SK-N-MC (cell line): ENCODE measurements at regions not wholly inside any gene's neighbourhood (a gene's known extent, or its start where the extent isn't known, plus 50 kb on each side); places are given as distances from the start of the nearest gene placed in this dataset.

Experiments used
- DNase-seq: peaks from one replicate; pipeline ENCODE4 v3.0.0-alpha.2; 2011; ENCODE audit warnings: low read depth, low spot score
- H3K27ac ChIP-seq: fragments of 200-600 bp; sonication (generic); 2 replicates; pipeline ENCODE4 v1.5.1; 2016; ENCODE audit warnings: mixed run types
- H3K36me3 ChIP-seq: fragments of 200-600 bp; sonication (generic); 2 replicates; pipeline ENCODE4 v1.6.1; 2017; ENCODE audit warnings: antibody characterized with exemption, low read length, mixed read lengths; ENCODE audit not compliant: insufficient read depth
- H3K4me3 ChIP-seq: fragments of 200-600 bp; sonication (generic); 2 replicates; pipeline ENCODE4 v1.5.1; 2016
- H3K9ac ChIP-seq: fragments of 200-600 bp; sonication (generic); 2 replicates; pipeline ENCODE4 v1.8.0; 2017; ENCODE audit warnings: mixed run types, mixed read lengths; ENCODE audit not compliant: insufficient read length
- H3K9me3 ChIP-seq: fragments of 200-600 bp; sonication (generic); 2 replicates; pipeline ENCODE4 v1.6.1; 2017; ENCODE audit warnings: low read depth, mild to moderate bottlenecking, antibody characterized with exemption, low read length, moderate library complexity, mixed read lengths
- EZH2 ChIP-seq: fragments of 200-600 bp; sonication (generic); IDR thresholded peaks from one replicate; pipeline ENCODE4 v1.6.1; 2017; ENCODE audit warnings: antibody characterized with exemption
- FOXP2 ChIP-seq: optimal IDR thresholded peaks from 2 replicates; pipeline ENCODE3; 2011; ENCODE audit warnings: mild to moderate bottlenecking, moderate library complexity; ENCODE audit not compliant: insufficient read depth; ENCODE audit errors: extremely low read length, control extremely low read depth
- POLR2AphosphoS5 ChIP-seq: IDR thresholded peaks from 2 replicates; pipeline ENCODE4 v1.6.1; 2012; ENCODE audit warnings: mild to moderate bottlenecking, low read depth, low read length, borderline replicate concordance

- Histone ChIP-seq H3K9ac (no peak overlapping the region), H3K4me3 (no peak overlapping the region), H3K36me3 (no peaks in the 10 kb centered on the region), H3K27ac (no peak overlapping the region), H3K9me3 (no peaks in the 10 kb centered on the region)
- no peak for DNase-seq
- TF ChIP-seq POLR2AphosphoS5 (no peak), EZH2 (no peak), FOXP2 (no peak)
These were observed 94.6 kb downstream of the FOXA2 start for GRCh38 chr20:22489626-22490286.

GRCh38 chr20:22480336-22480735, 104.0 kb downstream of the FOXA2 start:
- no peak for DNase-seq
- H3K27ac ChIP-seq, result no peak overlapping the region
- TF ChIP-seq POLR2AphosphoS5 (no peak), FOXP2 (no peak), EZH2 (no peak)

GRCh38 chr20:22475662-22476061, 108.7 kb downstream of the FOXA2 start:
- Histone ChIP-seq H3K36me3 (no peaks in the 10 kb centered on the region), H3K4me3 (no peak overlapping the region), H3K27ac (no peak overlapping the region), H3K9ac (no peak overlapping the region), H3K9me3 (no peaks in the 10 kb centered on the region)
- DNase-seq, result no peak
- TF ChIP-seq POLR2AphosphoS5, result no peak
- no peak for TF ChIP-seq FOXP2
- TF ChIP-seq EZH2, result no peak

More at GRCh38 chr20:22480336-22480735, 104.0 kb downstream of the FOXA2 start:
- Histone ChIP-seq H3K36me3 (no peaks in the 10 kb centered on the region), H3K9ac (no peak overlapping the region), H3K4me3 (no peak overlapping the region), H3K9me3 (no peaks in the 10 kb centered on the region)

GRCh38 chr20:22474224-22474623, 110.1 kb downstream of the FOXA2 start:
- no peaks in the 10 kb centered on the region for H3K36me3 ChIP-seq
- TF ChIP-seq FOXP2 (no peak), EZH2 (no peak), POLR2AphosphoS5 (no peak)
- no peak overlapping the region for H3K9ac ChIP-seq
- H3K9me3 ChIP-seq, result no peaks in the 10 kb centered on the region
- no peak for DNase-seq
- no peak overlapping the region for H3K4me3 ChIP-seq
- H3K27ac ChIP-seq, result no peak overlapping the region

- Histone ChIP-seq H3K36me3 (no peaks in the 10 kb centered on the region), H3K4me3 (no peak overlapping the region), H3K9ac (no peak overlapping the region), H3K27ac (no peak overlapping the region), H3K9me3 (no peaks in the 10 kb centered on the region)
- TF ChIP-seq FOXP2, result no peak
- no peak for DNase-seq
These were observed 111.1 kb downstream of the FOXA2 start for GRCh38 chr20:22473293-22473692.

GRCh38 chr20:22472447-22473100, 111.8 kb downstream of the FOXA2 start:
- H3K9ac ChIP-seq, result no peak overlapping the region
- TF ChIP-seq EZH2 (no peak), FOXP2 (no peak), POLR2AphosphoS5 (no peak)
- no peak overlapping the region for H3K4me3 ChIP-seq
- H3K36me3 ChIP-seq, result no peaks in the 10 kb centered on the region
- no peak overlapping the region for H3K27ac ChIP-seq
- no peak for DNase-seq
- H3K9me3 ChIP-seq, result no peaks in the 10 kb centered on the region

- no peaks in the 10 kb centered on the region for H3K36me3 ChIP-seq
- no peak overlapping the region for H3K4me3 ChIP-seq
- TF ChIP-seq POLR2AphosphoS5 (no peak), FOXP2 (no peak), EZH2 (no peak)
- DNase-seq, result no peak
- H3K9me3 ChIP-seq, result no peaks in the 10 kb centered on the region
- H3K9ac ChIP-seq, result no peak overlapping the region
- H3K27ac ChIP-seq, result no peak overlapping the region
These were observed 113.1 kb downstream of the FOXA2 start for GRCh38 chr20:22471156-22471836.

GRCh38 chr20:22470620-22471026, 113.7 kb downstream of the FOXA2 start:
- Histone ChIP-seq H3K9me3 (no peaks in the 10 kb centered on the region), H3K9ac (no peak overlapping the region), H3K36me3 (no peaks in the 10 kb centered on the region), H3K4me3 (no peak overlapping the region), H3K27ac (no peak overlapping the region)
- no peak for DNase-seq
- TF ChIP-seq EZH2 (no peak), FOXP2 (no peak), POLR2AphosphoS5 (no peak)

- no peak overlapping the region for H3K4me3 ChIP-seq
- no peaks in the 10 kb centered on the region for H3K36me3 ChIP-seq
- no peaks in the 10 kb centered on the region for H3K9me3 ChIP-seq
- DNase-seq, result no peak
- TF ChIP-seq FOXP2 (no peak), POLR2AphosphoS5 (no peak), EZH2 (no peak)
- H3K9ac ChIP-seq, result no peak overlapping the region
- no peak overlapping the region for H3K27ac ChIP-seq
These were observed 117.8 kb downstream of the FOXA2 start for GRCh38 chr20:22466447-22467171.
